ENCODE measurements at regions not wholly inside any gene's neighbourhood (a gene's known extent, or its start where the extent isn't known, plus 50 kb on each side); places are given as distances from the start of the nearest gene placed in this dataset.

DNA sequence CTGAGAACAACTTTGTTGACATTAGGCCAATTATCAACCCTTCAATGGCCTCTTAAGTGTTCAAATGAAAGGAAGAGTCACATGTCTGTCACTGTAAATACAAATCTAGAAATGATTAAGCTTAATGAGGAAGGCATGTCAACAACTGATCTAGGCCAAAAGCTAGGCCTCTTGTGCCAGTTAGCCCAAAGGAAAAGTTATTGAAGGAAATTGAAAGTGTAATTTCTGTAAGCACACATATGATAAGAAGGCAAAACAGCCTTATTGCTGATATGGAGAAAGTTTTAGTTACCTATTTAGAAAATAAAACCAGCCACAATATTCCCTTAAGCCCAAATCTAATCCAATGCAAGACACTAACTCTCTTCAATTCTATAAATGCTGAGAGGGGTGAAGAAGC is 604.7 kb downstream of the SLITRK6 start:
- TF ChIP-seq, protein P1, sequence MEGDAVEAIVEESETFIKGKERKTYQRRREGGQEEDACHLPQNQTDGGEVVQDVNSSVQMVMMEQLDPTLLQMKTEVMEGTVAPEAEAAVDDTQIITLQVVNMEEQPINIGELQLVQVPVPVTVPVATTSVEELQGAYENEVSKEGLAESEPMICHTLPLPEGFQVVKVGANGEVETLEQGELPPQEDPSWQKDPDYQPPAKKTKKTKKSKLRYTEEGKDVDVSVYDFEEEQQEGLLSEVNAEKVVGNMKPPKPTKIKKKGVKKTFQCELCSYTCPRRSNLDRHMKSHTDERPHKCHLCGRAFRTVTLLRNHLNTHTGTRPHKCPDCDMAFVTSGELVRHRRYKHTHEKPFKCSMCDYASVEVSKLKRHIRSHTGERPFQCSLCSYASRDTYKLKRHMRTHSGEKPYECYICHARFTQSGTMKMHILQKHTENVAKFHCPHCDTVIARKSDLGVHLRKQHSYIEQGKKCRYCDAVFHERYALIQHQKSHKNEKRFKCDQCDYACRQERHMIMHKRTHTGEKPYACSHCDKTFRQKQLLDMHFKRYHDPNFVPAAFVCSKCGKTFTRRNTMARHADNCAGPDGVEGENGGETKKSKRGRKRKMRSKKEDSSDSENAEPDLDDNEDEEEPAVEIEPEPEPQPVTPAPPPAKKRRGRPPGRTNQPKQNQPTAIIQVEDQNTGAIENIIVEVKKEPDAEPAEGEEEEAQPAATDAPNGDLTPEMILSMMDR (IDR thresholded peaks at IDR 0.05 in 4 of 5, conservative IDR thresholded peaks at IDR 0.05 in 1 of 5): no peak
- no peak for TF ChIP-seq POLR2A (IDR thresholded peaks at IDR 0.05)
